Endothelial cell of umbilical vein (primary cell): ENCODE measurements at regions not wholly inside any gene's neighbourhood (a gene's known extent, or its start where the extent isn't known, plus 50 kb on each side); places are given as distances from the start of the nearest gene placed in this dataset.

Source experiments
- BruUV-seq: library from RNA; stranded (reverse); fragments of 400-500 nt; replicated peaks from 2 replicates; lab custom pipeline; 2021; lab: Mats Ljungman, UMichigan
- CTCF ChIA-PET: fragments of 300-600, 350-600 bp; sonication (Branson Sonifier 250); formaldehyde crosslinking; loops from one replicate; lab custom pipeline; 2021; ENCODE audit warnings: antibody characterized with exemption, inconsistent platforms; lab: Charles Lee
- POLR2A ChIA-PET: fragments of 300-600, 350-600 bp; sonication (Branson Sonifier 250); formaldehyde crosslinking; loops from one replicate; lab custom pipeline; 2021; ENCODE audit warnings: antibody characterized with exemption, inconsistent platforms; lab: Charles Lee
- DNase-seq: peaks from one replicate; pipeline ENCODE4 v3.0.0-alpha.2; 2011; ENCODE audit warnings: low read depth, low spot score
- FAIRE-seq: peaks from 2 replicates; lab custom pipeline; 2011; peaks lifted over from hg19 to GRCh38; lab: Jason Lieb, UNC
- H2AFZ ChIP-seq: 2 replicates; pipeline ENCODE4 v1.6.0; 2012; ENCODE audit warnings: low read depth, low read length, control low read depth, inconsistent platforms
- H3K27ac ChIP-seq: 2 replicates; pipeline ENCODE4 v1.5.1; 2011; ENCODE audit warnings: low read depth, mild to moderate bottlenecking, control low read depth, low read length, moderate library complexity; ENCODE audit not compliant: insufficient read depth
- H3K27me3 ChIP-seq, 2 experiments: 2 replicates each; pipeline versions ENCODE4 v1.6.0 to v1.6.1; 2011; ENCODE audit warnings: low read length in 2 of 2, mixed read lengths in 1 of 2; ENCODE audit not compliant: control insufficient read depth in 2 of 2, insufficient read depth in 2 of 2
- H3K36me3 ChIP-seq, 2 experiments: 2 replicates in 1 of 2; 3 replicates in 1 of 2; pipeline ENCODE4 v1.5.1; 2011; ENCODE audit warnings: low read length in 2 of 2, mild to moderate bottlenecking in 1 of 2, moderate library complexity in 1 of 2; ENCODE audit not compliant: control insufficient read depth in 2 of 2, insufficient read depth in 2 of 2; ENCODE audit errors: extremely low read depth in 1 of 2
- H3K4me1 ChIP-seq: 3 replicates; pipeline ENCODE4 v1.5.1; 2011; ENCODE audit warnings: mild to moderate bottlenecking, low read length; ENCODE audit not compliant: control insufficient read depth, insufficient read depth; ENCODE audit errors: extremely low read depth
- H3K4me2 ChIP-seq: 2 replicates; pipeline ENCODE4 v1.6.1; 2011; ENCODE audit warnings: low read length, control low read depth, mixed read lengths; ENCODE audit not compliant: insufficient read depth
- H3K4me3 ChIP-seq, 3 experiments: fragments of 200-600 bp in 1 of 3; sonication (generic), shearing (Covaris generic) in 1 of 3; replicated peaks in 1 of 3; 2 replicates each; pipeline ENCODE4 v1.5.1; 2011 to 2016; ENCODE audit warnings: control low read depth in 3 of 3, low read length in 3 of 3, mild to moderate bottlenecking in 2 of 3, inconsistent platforms in 1 of 3, low read depth in 1 of 3, moderate library complexity in 1 of 3; ENCODE audit not compliant: insufficient read depth in 1 of 3
- H3K79me2 ChIP-seq: 2 replicates; pipeline ENCODE4 v1.6.0; 2012; ENCODE audit warnings: low read length, inconsistent platforms; ENCODE audit not compliant: control insufficient read depth, insufficient read depth
- H3K9ac ChIP-seq: replicated peaks from 2 replicates; pipeline ENCODE3; 2011; ENCODE audit warnings: low read length, control low read depth; ENCODE audit not compliant: insufficient read depth; ENCODE audit errors: extremely low read depth
- H3K9me1 ChIP-seq: replicated peaks from 3 replicates; pipeline ENCODE4 v1.6.0; 2011; ENCODE audit warnings: mild to moderate bottlenecking, low read length; ENCODE audit not compliant: control insufficient read depth, insufficient read depth; ENCODE audit errors: extremely low read depth
- H3K9me3 ChIP-seq: replicated peaks from 2 replicates; pipeline ENCODE4 v1.5.1; 2012; ENCODE audit warnings: low read length, inconsistent platforms; ENCODE audit not compliant: control insufficient read depth, insufficient read depth
- H4K20me1 ChIP-seq: replicated peaks from 2 replicates; pipeline ENCODE3; 2011; ENCODE audit warnings: mild to moderate bottlenecking, low read length; ENCODE audit not compliant: control insufficient read depth, insufficient read depth; ENCODE audit errors: extremely low read depth
- CTCF ChIP-seq, 2 donors: IDR thresholded peaks; 1 replicate in 1 of 2; 2 replicates in 1 of 2; pipeline ENCODE4 v1.5.1; 2011; ENCODE audit warnings: low read length in 2 of 2, mild to moderate bottlenecking in 2 of 2, moderate library complexity in 2 of 2, control low read depth in 1 of 2, inconsistent platforms in 1 of 2, low read depth in 1 of 2; ENCODE audit not compliant: insufficient read depth in 1 of 2; ENCODE audit errors: extremely low read depth in 1 of 2
- EZH2 ChIP-seq: IDR thresholded peaks from 2 replicates; pipeline ENCODE4 v1.6.1; 2012; ENCODE audit warnings: borderline replicate concordance, low read depth, mild to moderate bottlenecking, moderate library complexity, low read length, inconsistent platforms; ENCODE audit not compliant: severe bottlenecking
- FOS ChIP-seq: IDR thresholded peaks from 2 replicates; pipeline ENCODE4 v1.6.1; 2011; ENCODE audit warnings: mild to moderate bottlenecking, low read length, moderate library complexity, borderline replicate concordance; ENCODE audit not compliant: insufficient read depth
- GATA2 ChIP-seq: IDR thresholded peaks from 2 replicates; pipeline ENCODE4 v1.7.0; 2011; ENCODE audit warnings: low read depth, mild to moderate bottlenecking, moderate library complexity, mixed read lengths, low read length; ENCODE audit not compliant: insufficient read length, insufficient read depth
- JUN ChIP-seq: IDR thresholded peaks from 2 replicates; pipeline ENCODE4 v1.6.1; 2011; ENCODE audit warnings: borderline replicate concordance, low read depth; ENCODE audit not compliant: insufficient read length, insufficient read depth
- MYC ChIP-seq: IDR thresholded peaks from one replicate; pipeline ENCODE4 v1.6.1; 2011; ENCODE audit warnings: mild to moderate bottlenecking, low read depth, low read length
- POLR2A ChIP-seq: IDR thresholded peaks from 2 replicates; pipeline ENCODE4 v1.6.1; 2012; ENCODE audit warnings: low read depth, mild to moderate bottlenecking, control low read depth, low read length
- POLR2AphosphoS5 ChIP-seq: IDR thresholded peaks from 2 replicates; pipeline ENCODE4 v1.6.1; 2012; ENCODE audit warnings: low read depth, mild to moderate bottlenecking, control low read depth, low read length, moderate library complexity; ENCODE audit not compliant: insufficient read depth
- dilution Hi-C: fragments of 300-500 bp; cut with MboI; formaldehyde crosslinking; loops from one replicate; pipeline ENCODE4 v1.15.0; 2019; ENCODE audit warnings: low sequenced_read_pairs; ENCODE audit not compliant: extremely low pct_ligation_motif_present
- intact Hi-C: fragments of 100-400 bp; cut with micrococcal nuclease; formaldehyde crosslinking; loops from one replicate; pipeline ENCODE4 v1.10.0; 2022
- TF ChIP-seq, protein P1 (sequence below): IDR thresholded peaks from 2 replicates; pipeline ENCODE4 v1.6.1; 2011; ENCODE audit not compliant: insufficient read depth, insufficient read length

GRCh38 chr1:215345766-215346165 is 221.3 kb upstream of the KCTD3 start:
- H3K9me1 ChIP-seq = no peaks in the 10 kb centered on the region
- dilution Hi-C loops (no loop called here), intact Hi-C loops (no loop called here)
- CTCF ChIA-PET = interaction anchor here (0.9 to 1.6 kb wide), 2 partner anchors 9 to 15 kb away, joined by 4 to 5 read pairs; no protein-coding TSS in a partner anchor
- H3K9ac ChIP-seq = no peak overlapping the region
- POLR2A ChIA-PET = no interaction called here
- DNase-seq (no peak), FAIRE-seq (no peak)
- H3K4me1 ChIP-seq = no peaks in the 10 kb centered on the region
- no peak overlapping the region for H3K27ac ChIP-seq
- no peak overlapping the region for H2AFZ ChIP-seq
- no peaks in the 10 kb centered on the region for H3K36me3 ChIP-seq
- no peaks in the 10 kb centered on the region for H3K9me3 ChIP-seq
- no peak for TF ChIP-seq JUN
- no peak for TF ChIP-seq CTCF (IDR thresholded peaks at IDR 0.05; ENCODE audit: extremely low read depth in 1 of 2, insufficient read depth in 1 of 2, low read depth in 1 of 2, low read length in 2 of 2)
- TF ChIP-seq, protein P1, sequence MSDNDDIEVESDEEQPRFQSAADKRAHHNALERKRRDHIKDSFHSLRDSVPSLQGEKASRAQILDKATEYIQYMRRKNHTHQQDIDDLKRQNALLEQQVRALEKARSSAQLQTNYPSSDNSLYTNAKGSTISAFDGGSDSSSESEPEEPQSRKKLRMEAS = no peak
- TF ChIP-seq GATA2 = no peak
- TF ChIP-seq POLR2A = no peak
- no peak for TF ChIP-seq EZH2
- no peak for TF ChIP-seq FOS
- TF ChIP-seq POLR2AphosphoS5 = no peak
- TF ChIP-seq MYC = no peak
- peaks cover 0 to 2% of the 10 kb centered on the region in 2 experiments for H3K27me3 ChIP-seq
- H3K4me3 ChIP-seq = no peak overlapping the region
- BruUV-seq = no TSS peak
- no peaks in the 10 kb centered on the region for H3K79me2 ChIP-seq
- H3K4me2 ChIP-seq = no peak overlapping the region
- H4K20me1 ChIP-seq = no peaks in the 10 kb centered on the region
